HepG2 (cell line): ENCODE measurements at regions not wholly inside any gene's neighbourhood (a gene's known extent, or its start where the extent isn't known, plus 50 kb on each side); places are given as distances from the start of the nearest gene placed in this dataset.

Experiments used
- NR2C2 ChIP-seq: sonication (generic); formaldehyde crosslinking; IDR thresholded peaks from 2 replicates; pipeline ENCODE4 v1.4.0; 2020; ENCODE audit warnings: missing genetic modification reagents, mild to moderate bottlenecking, moderate library complexity, borderline replicate concordance
- PITX1 ChIP-seq: sonication (generic); formaldehyde crosslinking; IDR thresholded peaks from 2 replicates; pipeline ENCODE4 v1.5.1; 2020; ENCODE audit warnings: mild to moderate bottlenecking, missing genetic modification reagents
- USF2 ChIP-seq, 2 experiments: sonication (generic) in 1 of 2; formaldehyde crosslinking in 1 of 2; IDR thresholded peaks; 2 replicates each; pipeline versions ENCODE4 v1.5.1 to v1.6.1; 2011 to 2020; ENCODE audit warnings: borderline replicate concordance in 1 of 2, low read depth in 1 of 2, low read length in 1 of 2, mild to moderate bottlenecking in 1 of 2, missing genetic modification reagents in 1 of 2, moderate library complexity in 1 of 2
- ZNF784 ChIP-seq: sonication (generic); formaldehyde crosslinking; IDR thresholded peaks from 2 replicates; pipeline ENCODE4 v1.5.1; 2020; ENCODE audit warnings: missing genetic modification reagents, mild to moderate bottlenecking, borderline replicate concordance
- ZNF800 ChIP-seq: sonication (generic); formaldehyde crosslinking; IDR thresholded peaks from 2 replicates; pipeline ENCODE4 v1.4.0; 2020; ENCODE audit warnings: missing genetic modification reagents

- TF ChIP-seq USF2 (IDR thresholded peaks at IDR 0.05; ENCODE audit: low read depth, low read length), result no peak
- no peak for TF ChIP-seq USF2 (CRISPR knock-in tag; IDR thresholded peaks at IDR 0.05; ENCODE audit: borderline replicate concordance)
- TF ChIP-seq NR2C2 (CRISPR knock-in tag), result no peak
- no peak for TF ChIP-seq ZNF784
- TF ChIP-seq PITX1 (CRISPR knock-in tag), result no peak
- no peak for TF ChIP-seq ZNF800 (CRISPR knock-in tag)
These were observed 200.4 kb downstream of the IRF8 start for GRCh38 chr16:86099326-86099725.
